AG04450 (cell line): ENCODE measurements at regions not wholly inside any gene's neighbourhood (a gene's known extent, or its start where the extent isn't known, plus 50 kb on each side); places are given as distances from the start of the nearest gene placed in this dataset.

Experiments used
- CTCF ChIA-PET: fragments of 300-600, 350-600 bp; formaldehyde crosslinking; extraction: SDS; loops from one replicate; lab custom pipeline; 2022; ENCODE audit warnings: antibody characterized with exemption, inconsistent platforms; lab: Charles Lee
- POLR2A ChIA-PET: fragments of 350-600 bp; formaldehyde crosslinking; extraction: SDS; loops from one replicate; lab custom pipeline; 2021; ENCODE audit warnings: antibody characterized with exemption, inconsistent platforms; lab: Yijun Ruan, JAX
- DNase-seq: peaks from one replicate; pipeline ENCODE4 v3.0.0-alpha.2; 2011; ENCODE audit warnings: low read depth, low spot score
- H3K27ac ChIP-seq: one replicate; pipeline ENCODE4 v1.5.1; 2012; ENCODE audit warnings: low read depth, low read length, control low read depth
- H3K27me3 ChIP-seq: one replicate; pipeline ENCODE4 v1.6.0; 2012; ENCODE audit warnings: low read length; ENCODE audit not compliant: control insufficient read depth, insufficient read depth
- H3K4me3 ChIP-seq: 2 replicates; pipeline ENCODE4 v1.5.1; 2011; ENCODE audit warnings: mild to moderate bottlenecking, low read depth, low read length, control low read depth
- H3K9me3 ChIP-seq: 2 replicates; pipeline ENCODE4 v1.5.1; 2012; ENCODE audit warnings: low read length; ENCODE audit not compliant: control insufficient read depth, insufficient read depth
- CTCF ChIP-seq: IDR thresholded peaks from 2 replicates; pipeline ENCODE4 v1.5.1; 2011; ENCODE audit warnings: low read depth, low read length, control low read depth, inconsistent platforms

GRCh38 chr1:58249388-58249736, 297.2 kb downstream of the OMA1 start:
- no peak overlapping the region for H3K4me3 ChIP-seq
- peaks cover 26% of the 10 kb centered on the region for H3K27me3 ChIP-seq
- ChIA-PET CTCF (no interaction called here), POLR2A (no interaction called here)
- DNase-seq: no peak
- H3K9me3 ChIP-seq: no peaks in the 10 kb centered on the region
- H3K27ac ChIP-seq: no peak overlapping the region
- no peak for TF ChIP-seq CTCF

GRCh38 chr1:58248791-58249190, 297.7 kb downstream of the OMA1 start:
- TF ChIP-seq CTCF: no peak
- no peak overlapping the region for H3K27ac ChIP-seq
- no peak overlapping the region for H3K4me3 ChIP-seq
- no peaks in the 10 kb centered on the region for H3K9me3 ChIP-seq
- H3K27me3 ChIP-seq: peaks cover 26% of the 10 kb centered on the region
- DNase-seq: no peak
- ChIA-PET CTCF (no interaction called here), POLR2A (no interaction called here)

- H3K27me3 ChIP-seq: peaks cover 26% of the 10 kb centered on the region
- DNase-seq: no peak
- ChIA-PET POLR2A (no interaction called here), CTCF (no interaction called here)
- H3K27ac ChIP-seq: no peak overlapping the region
- no peak for TF ChIP-seq CTCF
- H3K9me3 ChIP-seq: no peaks in the 10 kb centered on the region
- no peak overlapping the region for H3K4me3 ChIP-seq
Observed at GRCh38 chr1:58248072-58248471, 298.5 kb downstream of the OMA1 start.

GRCh38 chr1:58246549-58246948, 300.0 kb downstream of the OMA1 start:
- Histone ChIP-seq H3K27ac (no peak overlapping the region), H3K4me3 (no peak overlapping the region), H3K9me3 (no peaks in the 10 kb centered on the region), H3K27me3 (peaks cover 26% of the 10 kb centered on the region)
- ChIA-PET CTCF (no interaction called here), POLR2A (no interaction called here)
- no peak for TF ChIP-seq CTCF
- no peak for DNase-seq

DNA sequence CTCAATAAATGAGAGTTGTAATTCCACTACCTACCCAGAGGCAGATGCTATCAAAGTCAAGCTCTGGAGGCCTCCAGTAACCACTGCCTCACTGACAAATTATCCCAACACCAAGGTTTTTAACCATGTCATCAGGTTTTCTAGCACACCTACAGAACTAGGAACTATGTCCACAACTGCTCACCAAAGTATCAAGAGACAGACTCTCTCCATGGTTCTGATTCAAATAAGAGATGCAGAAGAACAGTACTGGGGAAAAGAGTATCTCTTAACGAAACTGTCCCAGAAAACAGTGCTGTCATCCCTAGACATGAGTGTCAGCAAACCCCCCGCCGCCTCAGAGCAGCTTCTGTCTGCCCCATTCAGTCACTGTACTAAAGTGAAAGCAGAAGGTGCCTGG, 301.7 kb downstream of the OMA1 start:
- Histone ChIP-seq H3K27me3 (peaks cover 16% of the 10 kb centered on the region), H3K27ac (no peak overlapping the region), H3K4me3 (no peak overlapping the region), H3K9me3 (no peaks in the 10 kb centered on the region)
- TF ChIP-seq CTCF: no peak
- ChIA-PET POLR2A (no interaction called here), CTCF (no interaction called here)
- DNase-seq: no peak
